Fibroblast of villous mesenchyme (primary cell): ENCODE measurements at regions not wholly inside any gene's neighbourhood (a gene's known extent, or its start where the extent isn't known, plus 50 kb on each side); places are given as distances from the start of the nearest gene placed in this dataset.

Experiments
- DNase-seq: peaks from one replicate; pipeline ENCODE4 v3.0.0-alpha.2; 2010; ENCODE audit warnings: low read depth
- H3K4me3 ChIP-seq: 2 replicates; pipeline ENCODE4 v1.5.1; 2011; ENCODE audit warnings: low read depth, mild to moderate bottlenecking, low read length
- TF ChIP-seq, protein P1 (sequence below): IDR thresholded peaks from 2 replicates; pipeline ENCODE4 v1.5.1; 2012; ENCODE audit warnings: low read depth, mild to moderate bottlenecking, low read length; ENCODE audit not compliant: insufficient read depth

DNA sequence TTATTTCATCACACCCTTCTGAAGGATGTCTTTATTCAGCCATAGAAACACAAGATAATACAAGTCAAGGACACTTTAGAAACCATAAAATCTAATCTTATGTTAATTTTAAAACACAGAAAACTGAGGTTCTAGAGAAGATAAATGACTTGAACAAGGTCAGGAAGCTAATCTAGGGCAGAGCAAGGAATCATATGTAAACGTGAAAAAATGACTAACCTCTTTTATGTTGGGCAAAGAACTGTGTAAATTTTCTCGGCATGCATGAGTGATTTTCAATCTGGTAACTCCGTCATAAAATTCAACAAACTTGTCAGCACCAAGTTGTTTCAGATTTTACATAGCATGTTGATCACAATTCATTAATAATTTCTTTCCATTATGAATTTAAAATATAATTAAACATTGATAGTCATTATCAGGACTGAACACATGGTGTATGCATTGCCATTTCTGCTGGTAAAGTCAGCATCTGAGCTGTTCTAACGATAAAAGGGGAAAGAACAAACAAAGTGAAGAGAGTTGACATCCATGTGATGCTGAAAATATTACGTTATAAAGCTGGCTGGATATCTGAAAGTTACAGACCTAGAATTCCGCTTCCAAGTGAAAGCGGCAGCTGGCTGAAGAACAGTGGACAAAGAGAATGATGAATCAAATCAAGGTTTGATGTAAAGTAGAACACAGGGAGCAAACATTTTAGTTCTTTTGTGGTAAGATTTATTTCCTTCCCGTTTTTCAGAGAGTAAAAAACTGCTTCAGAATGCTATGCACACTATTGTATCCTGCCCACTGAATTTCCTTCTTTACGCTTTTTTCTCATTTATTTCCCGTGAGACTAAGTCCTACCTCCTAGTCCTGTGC lies 1037.4 kb upstream of the TMPRSS15 start:
- TF ChIP-seq, protein P1, sequence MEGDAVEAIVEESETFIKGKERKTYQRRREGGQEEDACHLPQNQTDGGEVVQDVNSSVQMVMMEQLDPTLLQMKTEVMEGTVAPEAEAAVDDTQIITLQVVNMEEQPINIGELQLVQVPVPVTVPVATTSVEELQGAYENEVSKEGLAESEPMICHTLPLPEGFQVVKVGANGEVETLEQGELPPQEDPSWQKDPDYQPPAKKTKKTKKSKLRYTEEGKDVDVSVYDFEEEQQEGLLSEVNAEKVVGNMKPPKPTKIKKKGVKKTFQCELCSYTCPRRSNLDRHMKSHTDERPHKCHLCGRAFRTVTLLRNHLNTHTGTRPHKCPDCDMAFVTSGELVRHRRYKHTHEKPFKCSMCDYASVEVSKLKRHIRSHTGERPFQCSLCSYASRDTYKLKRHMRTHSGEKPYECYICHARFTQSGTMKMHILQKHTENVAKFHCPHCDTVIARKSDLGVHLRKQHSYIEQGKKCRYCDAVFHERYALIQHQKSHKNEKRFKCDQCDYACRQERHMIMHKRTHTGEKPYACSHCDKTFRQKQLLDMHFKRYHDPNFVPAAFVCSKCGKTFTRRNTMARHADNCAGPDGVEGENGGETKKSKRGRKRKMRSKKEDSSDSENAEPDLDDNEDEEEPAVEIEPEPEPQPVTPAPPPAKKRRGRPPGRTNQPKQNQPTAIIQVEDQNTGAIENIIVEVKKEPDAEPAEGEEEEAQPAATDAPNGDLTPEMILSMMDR, result no peak
- H3K4me3 ChIP-seq, result no peak overlapping the region
- no peak for DNase-seq

DNA sequence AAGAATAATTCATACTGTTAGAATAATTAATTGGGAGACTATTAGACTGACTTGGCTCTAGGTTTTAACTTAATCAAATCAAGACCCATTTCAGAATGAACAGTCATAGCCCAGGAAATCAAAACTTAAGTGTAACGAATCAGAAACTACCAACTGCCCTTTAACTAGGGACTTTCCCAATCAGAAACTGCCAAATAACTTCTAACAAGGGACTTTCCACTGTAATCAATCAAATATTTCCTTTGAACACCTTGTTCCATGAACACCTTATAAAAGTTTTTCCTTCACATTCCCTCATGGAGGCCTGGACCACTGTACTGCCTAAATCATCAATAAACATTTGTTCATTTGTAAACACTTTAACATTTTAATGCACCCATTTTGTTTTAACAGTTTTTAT lies 1054.7 kb upstream of the TMPRSS15 start:
- H3K4me3 ChIP-seq, result no peak overlapping the region
- TF ChIP-seq, protein P1, result no peak
- DNase-seq, result no peak

DNA sequence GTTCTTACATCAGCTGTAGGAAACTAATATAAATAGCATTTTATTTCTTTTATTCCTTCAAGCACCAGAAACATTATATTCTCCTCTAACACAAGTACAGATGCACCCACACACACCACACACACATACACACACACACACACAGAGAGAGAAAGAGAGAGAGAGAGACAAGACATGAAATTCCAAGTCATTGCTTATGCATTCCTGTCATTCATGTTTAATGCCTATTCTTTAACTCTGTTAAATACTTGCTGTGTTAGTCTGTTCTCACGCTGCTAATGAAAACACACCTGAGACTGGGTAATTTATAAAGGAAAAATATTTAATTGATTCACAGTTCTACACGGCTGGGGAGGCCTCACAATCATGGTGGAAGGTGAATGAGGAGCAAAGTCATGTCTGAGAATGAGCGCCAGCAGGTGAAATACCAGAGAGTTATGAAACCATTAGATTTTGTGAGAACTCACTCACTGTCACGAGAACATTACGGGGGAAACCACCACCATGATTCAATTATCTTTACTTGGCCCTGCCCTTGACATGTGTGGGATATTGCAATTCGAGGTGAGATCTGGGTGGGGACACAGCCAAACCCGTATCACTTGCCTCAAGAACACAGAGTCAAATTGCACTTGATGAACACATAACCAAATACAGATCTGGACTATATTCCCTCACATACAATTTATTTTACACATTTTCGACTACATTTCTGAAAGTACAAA lies 1058.1 kb upstream of the TMPRSS15 start:
- no peak overlapping the region for H3K4me3 ChIP-seq
- TF ChIP-seq, protein P1, result no peak
- DNase-seq, result no peak

DNA sequence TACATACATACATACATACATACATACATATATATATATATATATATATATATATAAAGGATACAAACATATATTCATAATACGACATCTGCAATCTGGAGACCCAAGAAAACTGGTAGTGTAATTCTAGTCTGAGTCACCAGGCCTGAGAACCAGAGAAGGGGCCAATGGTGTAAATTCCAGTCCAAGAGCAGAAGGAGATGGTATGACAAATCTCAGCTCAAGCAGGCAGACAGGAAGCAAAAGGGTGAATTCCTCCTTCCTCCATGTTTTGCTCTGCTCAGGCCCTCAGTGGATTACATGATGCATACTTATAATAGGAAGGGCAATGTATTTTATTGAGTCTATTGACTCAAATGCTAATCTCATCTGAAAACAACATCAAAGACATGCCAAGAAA lies 1060.4 kb upstream of the TMPRSS15 start:
- TF ChIP-seq, protein P1, result no peak
- DNase-seq, result no peak
- no peak overlapping the region for H3K4me3 ChIP-seq

DNA sequence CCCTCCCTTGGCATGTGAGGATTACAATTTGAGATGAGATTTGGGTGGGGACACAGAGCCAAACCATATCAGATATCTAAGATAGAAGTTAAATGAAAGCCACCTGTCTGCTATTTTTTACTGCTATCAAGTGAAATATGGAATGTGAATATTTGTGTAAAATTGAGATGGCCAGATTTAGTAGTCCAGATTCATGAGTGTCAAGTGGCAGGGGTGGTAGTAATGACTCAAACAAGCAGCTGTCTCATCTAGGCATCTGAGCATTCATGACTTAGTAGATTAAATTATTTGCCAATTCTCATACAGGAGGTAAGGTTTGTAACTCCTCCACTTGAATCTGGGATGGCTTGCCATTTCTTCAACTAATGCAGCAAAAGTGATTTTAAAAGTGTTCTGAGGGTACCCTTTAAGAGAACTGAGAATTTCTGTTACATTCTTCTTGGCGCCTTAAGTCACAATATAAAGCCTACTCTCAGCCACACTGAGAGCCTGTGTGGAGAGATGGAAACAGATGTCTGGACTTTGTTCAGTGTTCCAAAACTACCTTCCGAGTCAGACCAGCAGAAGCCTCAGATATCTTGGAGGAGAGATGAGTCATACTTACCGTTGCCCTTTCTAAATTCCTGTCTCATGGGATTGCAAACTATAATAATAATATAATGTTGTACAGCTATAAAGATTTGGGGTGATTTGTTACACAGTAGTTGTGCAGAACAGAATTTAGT lies 1065.6 kb upstream of the TMPRSS15 start:
- no peak overlapping the region for H3K4me3 ChIP-seq
- no peak for DNase-seq
- TF ChIP-seq, protein P1, result no peak

DNA sequence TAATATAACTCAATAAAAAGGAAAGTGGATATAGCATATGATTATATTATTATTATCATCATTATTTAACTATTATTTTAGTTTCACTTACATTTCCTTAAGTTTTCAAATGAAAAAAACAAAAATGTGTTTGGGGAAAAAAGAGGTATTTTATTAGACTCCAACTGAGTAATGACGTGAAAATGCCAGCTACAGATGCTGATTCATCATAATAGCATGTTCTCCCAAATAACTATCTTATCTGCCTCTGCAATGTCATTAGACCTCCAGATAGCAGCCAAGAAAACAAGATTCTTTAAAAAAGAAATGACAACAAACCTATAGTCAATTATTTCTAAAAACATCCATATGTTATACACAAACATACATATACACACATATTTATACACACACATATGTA lies 1071.9 kb upstream of the TMPRSS15 start:
- DNase-seq, result no peak
- TF ChIP-seq, protein P1, result no peak
- H3K4me3 ChIP-seq, result no peak overlapping the region
